ENCODE measurements at regions not wholly inside any gene's neighbourhood (a gene's known extent, or its start where the extent isn't known, plus 50 kb on each side); places are given as distances from the start of the nearest gene placed in this dataset.

DNA sequence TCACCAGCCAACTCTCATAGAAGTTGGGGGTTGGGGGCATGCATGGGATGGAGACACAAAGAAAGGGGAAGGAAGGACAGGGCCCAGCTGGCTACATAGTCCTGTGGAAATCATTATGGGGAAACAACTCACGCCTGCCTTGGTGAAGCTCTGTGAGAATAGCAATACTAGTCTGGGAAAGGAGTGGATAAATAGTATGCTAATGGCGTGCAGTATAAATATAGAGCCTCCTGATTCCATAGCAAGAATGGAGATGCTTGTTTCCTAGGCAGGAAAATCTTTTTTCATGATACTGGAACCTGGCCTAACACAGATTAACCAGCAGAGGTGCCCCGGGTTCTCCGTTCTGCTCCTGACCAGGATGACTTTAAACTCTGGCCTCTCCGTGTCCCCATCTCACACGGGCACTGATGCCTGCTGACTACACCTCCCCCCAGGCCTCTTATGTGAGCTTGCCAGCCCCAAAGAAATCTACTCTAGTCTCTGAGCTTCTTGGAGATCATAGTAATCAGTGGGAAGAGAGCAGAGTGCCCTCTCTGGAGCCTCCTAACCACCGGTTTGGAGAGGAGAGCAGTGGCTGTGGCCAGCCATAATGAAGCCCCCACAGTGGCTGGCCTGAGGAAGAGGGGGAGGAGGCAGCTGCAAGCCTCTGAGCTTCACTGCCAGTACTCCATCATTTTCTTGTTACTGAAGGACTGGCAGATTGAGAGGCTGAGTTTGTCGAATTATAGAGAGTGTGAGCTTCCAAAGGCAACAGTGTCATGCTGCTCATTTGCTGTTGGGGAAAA is 355.0 kb upstream of the SEMA6D start:
- TF ChIP-seq, protein P1, sequence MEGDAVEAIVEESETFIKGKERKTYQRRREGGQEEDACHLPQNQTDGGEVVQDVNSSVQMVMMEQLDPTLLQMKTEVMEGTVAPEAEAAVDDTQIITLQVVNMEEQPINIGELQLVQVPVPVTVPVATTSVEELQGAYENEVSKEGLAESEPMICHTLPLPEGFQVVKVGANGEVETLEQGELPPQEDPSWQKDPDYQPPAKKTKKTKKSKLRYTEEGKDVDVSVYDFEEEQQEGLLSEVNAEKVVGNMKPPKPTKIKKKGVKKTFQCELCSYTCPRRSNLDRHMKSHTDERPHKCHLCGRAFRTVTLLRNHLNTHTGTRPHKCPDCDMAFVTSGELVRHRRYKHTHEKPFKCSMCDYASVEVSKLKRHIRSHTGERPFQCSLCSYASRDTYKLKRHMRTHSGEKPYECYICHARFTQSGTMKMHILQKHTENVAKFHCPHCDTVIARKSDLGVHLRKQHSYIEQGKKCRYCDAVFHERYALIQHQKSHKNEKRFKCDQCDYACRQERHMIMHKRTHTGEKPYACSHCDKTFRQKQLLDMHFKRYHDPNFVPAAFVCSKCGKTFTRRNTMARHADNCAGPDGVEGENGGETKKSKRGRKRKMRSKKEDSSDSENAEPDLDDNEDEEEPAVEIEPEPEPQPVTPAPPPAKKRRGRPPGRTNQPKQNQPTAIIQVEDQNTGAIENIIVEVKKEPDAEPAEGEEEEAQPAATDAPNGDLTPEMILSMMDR (IDR thresholded peaks at IDR 0.05) = no peak
- CTCF ChIA-PET = no interaction called here
- no peaks in the 10 kb centered on the region for H3K27me3 ChIP-seq (ENCODE audit: control insufficient read depth in 1 of 2, insufficient read depth in 2 of 2, low read length in 2 of 2)

DNA sequence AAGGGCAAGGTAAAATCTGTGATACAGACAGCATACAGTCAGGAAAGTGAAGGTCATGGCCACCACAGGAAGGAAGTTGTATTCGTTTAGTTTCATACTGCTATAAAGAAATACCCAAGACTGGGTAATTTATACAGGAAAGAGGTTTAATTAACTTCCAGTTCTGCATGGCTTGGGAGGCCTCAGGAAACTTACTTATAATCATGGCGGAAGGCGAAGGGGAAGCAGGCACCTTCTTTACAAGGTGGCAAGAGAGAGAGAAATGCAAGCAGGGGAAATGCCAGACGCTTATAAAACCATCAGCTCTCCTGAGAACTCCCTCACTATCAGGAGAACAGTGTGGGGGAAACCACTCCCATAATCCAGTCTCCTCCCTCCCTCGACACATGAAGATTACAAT is 353.7 kb upstream of the SEMA6D start:
- no peak overlapping the region for H3K4me3 ChIP-seq (ENCODE audit: low read length)
- Mint-ChIP-seq H3K27ac (no peak overlapping the region), H3K36me3 (ENCODE audit: low read depth) (no peaks in the 10 kb centered on the region), H3K4me3 (no peak overlapping the region), H3K4me1 (ENCODE audit: low read depth) (no peaks in the 10 kb centered on the region), H3K27me3 (no peaks in the 10 kb centered on the region), H3K9me3 (no peaks in the 10 kb centered on the region)
- DNase-seq (no peak), ATAC-seq (ENCODE audit: poor library complexity) (no peak)
- ChIA-PET CTCF (interaction anchor here (1.4 kb wide), 1 partner anchor 10 kb away, joined by 3 read pairs; no protein-coding TSS in a partner anchor), POLR2A (no interaction called here)
- no peaks in the 10 kb centered on the region for H3K27me3 ChIP-seq (ENCODE audit: control insufficient read depth in 1 of 2, insufficient read depth in 2 of 2, low read length in 2 of 2)
- no peaks in the 10 kb centered on the region for H3K4me1 ChIP-seq (ENCODE audit: insufficient read depth, low read length)
- H3K36me3 ChIP-seq (ENCODE audit: insufficient read depth, low read length) = no peaks in the 10 kb centered on the region
- intact Hi-C loops (cut with DNase I, micrococcal nuclease) = no loop called here
- TF ChIP-seq, protein P1 (IDR thresholded peaks at IDR 0.05) = no peak
- H3K27ac ChIP-seq (ENCODE audit: low read depth in 1 of 2, low read length in 2 of 2) = no peak overlapping the region
- peaks cover 0 to 4% of the 10 kb centered on the region in 2 experiments for H3K9me3 ChIP-seq (ENCODE audit: control insufficient read depth in 1 of 2, insufficient read depth in 1 of 2, low read length in 2 of 2)

More for the DNA sequence above, 355.0 kb upstream of the SEMA6D start:
- DNase-seq (no peak), ATAC-seq (ENCODE audit: poor library complexity) (no peak)
- intact Hi-C loops (cut with DNase I, micrococcal nuclease) = no loop called here
- H3K9me3 Mint-ChIP-seq = no peaks in the 10 kb centered on the region
- Histone ChIP-seq H3K4me1 (ENCODE audit: insufficient read depth, low read length) (no peaks in the 10 kb centered on the region), H3K36me3 (ENCODE audit: insufficient read depth, low read length) (no peaks in the 10 kb centered on the region), H3K4me3 (ENCODE audit: low read length) (no peak overlapping the region), H3K27ac (ENCODE audit: low read depth in 1 of 2, low read length in 2 of 2) (no peak overlapping the region), H3K9me3 (ENCODE audit: control insufficient read depth in 1 of 2, insufficient read depth in 1 of 2, low read length in 2 of 2) (peaks cover 0 to 4% of the 10 kb centered on the region in 2 experiments)
- H3K4me3 Mint-ChIP-seq = no peak overlapping the region
- no peaks in the 10 kb centered on the region for H3K4me1 Mint-ChIP-seq (ENCODE audit: low read depth)
- POLR2A ChIA-PET = no interaction called here
- no peak overlapping the region for H3K27ac Mint-ChIP-seq
- no peaks in the 10 kb centered on the region for H3K36me3 Mint-ChIP-seq (ENCODE audit: low read depth)
- H3K27me3 Mint-ChIP-seq = no peaks in the 10 kb centered on the region

DNA sequence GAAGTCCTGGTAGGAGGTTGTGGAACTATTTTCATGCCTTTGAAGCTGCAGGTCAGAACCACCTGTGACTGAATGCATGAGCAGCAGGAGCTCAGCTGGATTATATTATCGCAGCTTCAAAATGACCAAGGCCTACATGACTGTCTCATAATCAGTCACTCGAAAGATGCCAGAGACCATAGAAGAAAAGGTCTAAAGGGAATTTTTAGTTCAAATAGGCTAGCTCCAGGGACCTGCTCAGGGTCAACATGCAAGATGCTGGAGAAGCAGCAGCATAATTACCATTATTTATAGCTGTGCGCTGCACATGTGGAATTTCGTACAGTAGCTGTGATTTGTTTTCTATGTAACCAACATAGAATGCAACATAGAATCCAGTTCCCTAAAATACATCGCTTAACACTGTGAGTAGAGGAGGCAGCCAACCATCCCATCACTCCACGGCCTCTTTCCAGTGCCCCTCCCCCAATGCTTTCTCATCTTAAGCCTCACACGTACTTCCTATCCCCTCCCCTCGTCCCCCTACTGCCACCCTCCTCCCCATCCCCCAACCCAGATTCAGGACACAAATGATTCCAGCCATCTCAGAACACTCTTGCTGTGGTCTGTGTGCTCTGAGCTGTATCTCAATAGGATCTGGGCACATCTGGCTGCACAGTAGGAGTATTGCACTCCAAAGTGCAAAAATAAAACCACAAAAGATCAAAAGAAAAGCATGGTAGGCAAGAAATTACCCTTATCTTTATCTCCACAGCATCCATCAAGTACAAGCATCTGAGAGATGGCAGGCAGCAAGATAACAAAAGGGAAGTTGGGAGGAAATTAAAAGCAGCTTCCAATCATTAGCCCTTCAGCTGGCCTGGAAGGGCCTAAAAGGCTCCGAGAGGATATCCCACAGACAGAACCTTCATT is 352.8 kb upstream of the SEMA6D start:
- Mint-ChIP-seq H3K4me3 (no peak overlapping the region), H3K27ac (no peak overlapping the region), H3K9me3 (no peaks in the 10 kb centered on the region), H3K27me3 (no peaks in the 10 kb centered on the region), H3K4me1 (ENCODE audit: low read depth) (no peaks in the 10 kb centered on the region), H3K36me3 (ENCODE audit: low read depth) (no peaks in the 10 kb centered on the region)
- H3K27me3 ChIP-seq (ENCODE audit: control insufficient read depth in 1 of 2, insufficient read depth in 2 of 2, low read length in 2 of 2) = no peaks in the 10 kb centered on the region
- peaks cover 0 to 4% of the 10 kb centered on the region in 2 experiments for H3K9me3 ChIP-seq (ENCODE audit: control insufficient read depth in 1 of 2, insufficient read depth in 1 of 2, low read length in 2 of 2)
- DNase-seq = no peak
- no peak for ATAC-seq (ENCODE audit: poor library complexity)
- H3K36me3 ChIP-seq (ENCODE audit: insufficient read depth, low read length) = no peaks in the 10 kb centered on the region
- TF ChIP-seq, protein P1 (IDR thresholded peaks at IDR 0.05) = no peak
- H3K4me3 ChIP-seq (ENCODE audit: low read length) = no peak overlapping the region
- H3K27ac ChIP-seq (ENCODE audit: low read depth in 1 of 2, low read length in 2 of 2) = no peak overlapping the region
- no peaks in the 10 kb centered on the region for H3K4me1 ChIP-seq (ENCODE audit: insufficient read depth, low read length)
- ChIA-PET POLR2A (no interaction called here), CTCF (interaction anchor here (1.4 kb wide), 1 partner anchor 10 kb away, joined by 3 read pairs; no protein-coding TSS in a partner anchor)
- intact Hi-C loops (cut with DNase I, micrococcal nuclease) = no loop called here

Data from CD4-positive, alpha-beta T cell (primary cell).